GM18868 (cell line): ENCODE measurements at regions not wholly inside any gene's neighbourhood (a gene's known extent, or its start where the extent isn't known, plus 50 kb on each side); places are given as distances from the start of the nearest gene placed in this dataset.

Experiments used
- ATAC-seq: cut with Tn5 transposase; IDR thresholded peaks from one replicate; pipeline ENCODE4 v1.9.1; 2021; ENCODE audit warnings: mild to moderate bottlenecking, moderate library complexity; ENCODE audit not compliant: unreplicated experiment

DNA sequence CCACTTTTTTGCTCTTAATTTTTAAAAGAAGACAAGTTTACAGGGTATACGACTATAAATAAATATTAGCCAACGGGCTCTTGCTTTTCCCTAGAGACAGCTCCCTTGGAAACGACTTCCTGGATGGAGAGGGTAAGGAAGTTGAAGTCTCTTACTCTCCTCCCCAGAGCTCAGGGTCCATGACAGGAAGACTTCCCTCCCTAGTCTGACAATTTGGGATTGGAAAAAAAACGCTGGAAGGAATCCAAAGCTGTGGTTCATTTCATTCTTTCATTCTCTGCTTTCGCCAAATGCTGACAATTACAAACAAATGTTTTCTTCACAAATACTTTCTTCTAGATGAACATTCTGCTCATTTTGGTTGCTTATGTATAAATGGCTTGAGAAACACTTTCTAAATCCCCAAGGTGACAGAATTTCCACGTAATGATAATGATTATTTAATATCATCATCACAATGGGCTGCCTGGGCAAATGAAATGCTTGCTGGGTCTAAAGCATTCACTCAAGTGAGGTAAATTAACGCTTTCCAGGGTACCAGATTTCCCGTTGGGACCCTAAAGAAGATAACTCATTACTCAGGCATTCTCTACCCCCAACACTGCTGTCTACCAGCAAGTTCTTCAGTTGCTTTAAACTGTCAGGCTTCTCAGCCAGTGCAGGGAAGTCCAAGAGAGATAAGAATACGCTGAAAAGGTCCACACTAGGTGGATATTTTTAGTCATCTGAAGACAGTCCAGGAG lies 139.8 kb upstream of the SLC30A5 start:
- ATAC-seq, result no peak

DNA sequence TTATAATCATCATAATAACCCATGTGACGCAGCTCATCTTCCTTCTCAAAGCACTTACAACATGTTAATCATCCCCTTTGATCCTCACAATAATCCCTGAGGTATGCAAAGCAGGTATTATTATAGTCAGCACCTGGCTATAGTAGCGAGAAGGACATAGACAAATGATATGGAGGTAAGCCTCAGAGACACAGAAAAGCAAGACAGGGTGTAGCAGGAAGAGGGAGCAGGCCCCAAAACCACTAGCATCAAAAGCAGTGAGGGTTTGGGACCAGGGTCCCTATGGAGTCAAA lies 139.2 kb upstream of the SLC30A5 start:
- no peak for ATAC-seq

DNA sequence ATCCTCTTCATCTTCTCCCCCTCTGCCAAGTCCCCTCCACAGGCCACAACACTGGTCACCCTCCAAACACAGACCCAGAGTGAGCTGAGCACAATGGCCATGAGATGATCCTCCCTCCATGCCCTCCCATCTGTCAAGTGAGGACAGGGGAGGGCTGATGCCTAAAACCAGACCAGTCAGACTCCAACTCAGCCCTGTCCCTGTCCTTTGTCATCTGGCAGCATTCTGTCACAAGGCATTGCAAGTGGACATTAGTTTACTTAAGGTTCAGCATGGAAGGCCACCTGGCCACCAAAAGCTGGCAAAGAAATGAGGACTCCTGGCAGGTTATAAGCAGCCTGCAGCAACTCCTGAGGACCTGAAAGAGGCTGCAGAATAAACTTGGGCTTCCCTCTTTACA lies 136.2 kb upstream of the SLC30A5 start:
- no peak for ATAC-seq

DNA sequence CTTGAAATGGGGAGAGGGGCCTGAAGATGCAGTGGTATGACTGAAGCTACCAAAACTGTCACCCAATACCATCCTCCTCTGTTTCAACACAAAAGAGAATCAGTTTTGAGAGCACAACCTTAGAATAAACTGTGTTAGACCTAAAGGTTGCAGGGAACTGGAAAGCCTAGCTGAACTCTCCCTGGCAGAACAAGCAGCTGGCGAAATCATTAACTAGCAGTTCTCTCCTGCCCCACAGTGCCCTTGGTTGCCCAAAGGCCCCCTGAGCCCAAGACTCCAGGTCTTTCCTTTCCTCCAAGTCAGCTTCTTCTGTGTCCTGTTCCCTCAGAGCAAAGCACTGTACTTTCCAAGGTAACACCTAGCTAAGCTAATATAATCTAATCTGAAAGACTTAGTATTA lies 135.4 kb upstream of the SLC30A5 start:
- no peak for ATAC-seq

DNA sequence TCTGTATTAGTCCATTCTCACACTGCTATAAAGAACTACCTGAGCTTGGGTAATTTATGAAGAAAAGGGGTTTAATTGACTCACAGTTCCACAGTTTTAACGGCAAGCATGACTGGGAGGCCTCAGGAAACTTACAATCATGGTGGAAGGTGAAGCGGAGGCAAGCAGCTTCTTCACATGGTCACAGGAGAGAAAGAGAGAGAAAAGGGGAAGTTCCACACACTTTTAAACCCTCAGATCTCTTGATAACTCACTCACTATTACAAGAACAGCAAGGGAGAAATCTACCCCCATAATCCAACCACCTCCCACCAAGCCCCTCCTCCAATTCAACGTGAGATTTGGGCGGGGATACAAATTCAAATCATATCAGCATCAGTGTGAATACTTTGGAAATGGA lies 133.4 kb upstream of the SLC30A5 start:
- ATAC-seq, result no peak

DNA sequence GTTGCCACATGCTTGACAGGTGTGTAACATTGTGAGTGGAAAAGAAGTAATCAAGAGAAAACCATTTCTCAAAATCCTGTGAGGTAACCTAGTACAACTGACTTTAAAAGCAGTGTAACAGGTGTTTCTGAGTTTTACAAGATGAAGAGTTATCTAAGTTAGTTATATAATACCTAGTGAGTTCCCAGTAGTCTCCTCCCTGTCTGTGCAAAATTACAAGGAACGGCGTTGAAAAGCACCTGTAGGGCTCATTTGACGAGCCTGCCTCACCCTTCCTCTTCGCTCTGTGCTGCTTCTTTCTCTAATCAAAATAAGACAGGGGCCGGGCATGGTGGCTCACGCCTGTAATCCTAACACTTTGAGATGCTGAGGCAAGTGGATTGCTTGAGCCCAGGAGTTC lies 132.9 kb upstream of the SLC30A5 start:
- ATAC-seq, result no peak

DNA sequence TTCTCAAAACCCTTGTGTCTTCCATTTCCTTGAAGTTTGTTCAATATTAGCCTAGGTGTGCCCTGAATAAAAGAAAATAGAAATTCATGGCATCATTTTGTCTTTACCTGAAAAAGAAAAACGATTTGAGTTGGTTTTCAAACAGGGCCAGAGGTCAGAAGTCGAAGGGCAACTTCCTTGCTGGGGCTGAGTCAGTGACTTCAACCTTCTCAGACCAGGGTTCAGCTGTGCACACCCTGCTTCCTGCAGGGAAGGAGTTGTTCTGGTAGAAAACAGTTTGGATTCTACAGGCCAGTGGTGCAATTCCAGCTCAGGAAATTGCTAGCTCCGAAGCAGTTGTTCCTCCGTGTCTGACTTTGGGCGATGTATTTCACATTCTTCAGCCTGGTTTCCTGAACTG lies 132.1 kb upstream of the SLC30A5 start:
- ATAC-seq, result no peak

DNA sequence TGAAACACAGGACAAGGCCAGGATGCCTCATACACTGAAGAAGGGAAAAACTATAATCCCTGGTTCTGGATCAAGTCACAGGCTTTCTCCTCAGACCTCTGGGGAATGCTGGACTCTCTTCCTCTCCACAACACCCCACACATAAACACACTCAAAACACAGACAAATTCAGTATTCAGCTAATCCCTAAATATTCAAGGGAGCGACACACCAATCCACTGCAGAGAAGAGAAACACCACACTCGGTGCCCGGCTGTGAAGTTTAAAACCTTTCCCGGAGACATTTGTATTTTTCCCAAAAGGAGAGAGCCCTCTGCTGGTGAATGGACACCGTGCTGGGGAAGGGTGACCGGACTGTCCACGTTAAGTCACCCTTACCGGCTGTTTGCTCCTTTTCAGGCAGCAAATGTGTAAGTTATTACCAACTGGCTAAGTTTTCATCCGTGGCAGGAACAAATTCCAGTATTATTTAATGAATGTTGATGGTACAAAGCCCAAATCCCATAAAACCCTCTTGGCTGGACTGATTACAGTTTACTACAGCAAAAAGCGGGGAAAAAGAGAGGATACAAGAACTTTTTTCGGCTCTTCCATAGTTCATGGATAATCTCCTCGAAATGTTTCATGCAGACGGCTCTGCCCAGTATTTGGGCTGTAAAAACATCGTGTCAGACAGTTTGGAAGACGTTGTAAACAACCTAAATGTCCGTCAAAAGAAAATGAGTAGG lies 130.9 kb upstream of the SLC30A5 start:
- ATAC-seq, result no peak

DNA sequence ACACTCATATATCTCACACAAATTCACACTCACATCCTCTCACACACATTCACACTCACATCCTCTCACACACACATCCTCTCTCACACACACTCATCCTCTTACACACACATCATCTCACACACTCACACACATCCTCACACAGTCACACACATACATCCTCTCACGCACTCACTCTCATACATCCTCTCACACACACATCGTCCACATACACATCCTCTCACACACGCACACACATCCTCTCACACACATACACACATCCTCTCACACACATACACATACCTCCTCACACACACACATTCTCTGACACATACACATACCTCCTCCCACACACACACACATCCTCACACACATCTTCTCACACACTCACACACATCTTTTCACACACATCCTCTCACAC lies 129.1 kb upstream of the SLC30A5 start:
- ATAC-seq, result no peak

DNA sequence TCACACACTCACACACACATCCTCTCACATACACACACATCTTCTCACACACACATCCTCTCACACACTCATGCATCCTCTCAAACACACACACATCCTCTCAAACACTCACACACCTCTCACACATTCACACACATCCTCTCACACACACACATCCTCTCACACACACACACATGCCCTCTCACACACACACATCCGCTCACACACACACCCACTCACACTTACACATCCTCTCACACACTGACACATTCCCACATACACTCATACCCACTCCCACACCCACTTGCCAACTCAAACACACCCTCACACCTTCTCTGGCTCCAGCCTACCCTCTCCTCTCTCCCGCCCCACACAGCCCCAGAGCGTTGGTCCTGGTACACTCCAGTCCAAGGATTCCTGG lies 127.9 kb upstream of the SLC30A5 start:
- ATAC-seq, result no peak

DNA sequence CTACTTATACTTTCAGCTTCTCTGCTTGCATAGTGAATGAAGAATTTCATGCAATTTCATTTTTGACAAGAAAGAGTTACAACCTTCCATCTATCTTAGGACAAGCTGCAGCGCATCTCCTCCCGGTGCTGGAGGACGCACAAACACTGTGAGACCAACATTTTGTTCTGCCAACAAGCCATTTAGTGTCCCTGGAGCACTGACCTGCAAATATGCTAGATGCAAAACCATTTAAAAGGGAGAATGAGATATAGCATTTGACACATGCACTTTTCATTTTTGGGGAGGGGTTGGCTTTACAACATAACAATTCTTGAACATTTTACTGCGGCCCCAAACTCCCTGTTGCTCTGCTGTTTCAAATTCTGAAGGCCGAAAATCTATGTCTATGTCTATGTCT lies 127.2 kb upstream of the SLC30A5 start:
- no peak for ATAC-seq

DNA sequence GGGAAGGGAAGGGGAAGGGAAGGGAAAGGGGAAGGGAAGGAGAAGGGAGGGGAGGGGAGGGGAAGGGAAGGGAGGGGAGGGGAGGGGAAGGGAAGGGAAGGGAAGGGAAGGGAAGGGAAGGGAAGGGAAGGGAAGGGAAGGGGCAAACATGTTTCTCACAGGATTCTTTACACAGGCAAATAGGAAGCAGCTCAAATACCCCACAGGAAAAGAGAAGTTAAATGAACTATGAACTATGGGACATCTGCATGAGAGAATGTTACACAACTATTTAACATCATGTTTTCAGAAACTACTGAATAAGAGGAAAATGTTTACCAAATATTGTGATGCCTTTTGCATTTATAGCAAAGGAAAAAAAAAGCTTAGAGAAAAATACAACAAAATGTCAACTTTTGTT lies 125.4 kb upstream of the SLC30A5 start:
- no peak for ATAC-seq

DNA sequence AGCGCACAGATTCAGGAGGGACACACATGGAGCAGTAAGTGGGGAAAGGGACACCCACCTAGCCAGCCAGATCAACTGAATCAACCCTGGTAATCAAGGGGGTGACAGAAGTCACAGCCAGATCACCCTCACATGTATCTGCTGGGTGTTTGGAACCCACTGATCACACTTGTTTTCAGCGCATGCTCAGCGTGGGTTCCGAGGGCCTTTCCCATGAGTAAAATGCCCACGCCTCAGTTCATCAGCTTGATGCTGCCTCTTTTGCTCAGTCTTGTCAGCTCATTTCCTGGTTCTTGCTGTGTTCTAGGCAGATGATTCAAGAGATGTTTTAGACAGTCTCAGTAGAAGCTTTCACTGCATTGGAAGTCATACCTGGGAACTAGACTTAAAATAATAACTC lies 123.2 kb upstream of the SLC30A5 start:
- ATAC-seq, result no peak

DNA sequence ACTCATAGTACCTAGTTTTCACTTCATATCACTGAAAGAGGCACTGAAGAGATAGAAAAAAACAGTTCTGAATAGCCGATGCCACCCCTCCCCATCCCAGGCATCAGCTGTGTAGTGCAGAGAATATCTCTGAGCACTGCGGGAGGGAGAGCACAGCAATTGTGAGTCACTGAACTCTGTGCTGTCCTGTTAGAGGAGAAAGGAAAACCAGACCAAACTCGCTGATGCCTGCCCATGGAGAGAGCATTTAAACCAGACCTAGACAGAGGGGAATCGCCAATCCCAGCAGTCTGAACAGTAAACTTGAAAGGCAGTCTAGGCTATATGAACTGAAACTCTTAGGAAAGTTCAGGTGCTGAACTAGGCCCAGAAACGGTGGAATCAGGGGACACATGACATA lies 120.1 kb upstream of the SLC30A5 start:
- no peak for ATAC-seq

DNA sequence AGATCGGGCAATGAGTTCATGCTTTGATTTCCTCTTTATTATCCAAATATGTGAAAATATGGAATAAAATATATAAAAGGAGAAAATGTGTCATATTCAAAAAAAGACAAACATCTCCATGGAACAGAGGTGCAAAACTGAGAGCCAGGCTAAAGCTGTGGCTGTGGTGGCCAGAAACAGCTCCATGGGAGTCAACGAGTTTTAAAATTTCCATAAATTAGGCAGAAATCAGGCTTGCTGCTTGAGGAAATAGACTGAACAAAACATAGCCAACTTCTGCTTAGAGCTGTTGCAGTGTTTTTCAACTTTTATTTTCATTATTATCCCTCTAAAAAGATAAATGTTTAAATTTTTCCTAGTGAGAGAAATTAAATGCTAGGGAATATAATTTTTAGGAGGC lies 110.8 kb upstream of the SLC30A5 start:
- no peak for ATAC-seq

DNA sequence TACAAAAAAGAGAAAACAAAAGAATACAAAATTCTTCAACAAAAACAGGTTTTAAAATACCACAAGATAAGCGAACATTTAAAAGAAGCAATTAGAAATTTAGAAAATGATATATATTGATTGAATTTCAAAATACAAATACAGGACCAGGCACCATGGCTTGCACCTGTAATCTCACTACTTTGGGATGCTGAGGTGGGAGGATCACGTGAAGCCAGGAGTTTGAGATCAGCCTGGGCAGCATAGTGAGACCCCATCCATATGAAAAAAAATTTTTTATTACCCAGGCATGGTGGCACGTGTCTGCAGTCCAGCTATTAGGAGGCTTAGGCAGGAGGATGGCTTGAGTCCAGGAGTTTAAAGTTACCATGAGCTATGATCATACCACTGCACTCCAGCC lies 109.9 kb upstream of the SLC30A5 start:
- ATAC-seq, result no peak

DNA sequence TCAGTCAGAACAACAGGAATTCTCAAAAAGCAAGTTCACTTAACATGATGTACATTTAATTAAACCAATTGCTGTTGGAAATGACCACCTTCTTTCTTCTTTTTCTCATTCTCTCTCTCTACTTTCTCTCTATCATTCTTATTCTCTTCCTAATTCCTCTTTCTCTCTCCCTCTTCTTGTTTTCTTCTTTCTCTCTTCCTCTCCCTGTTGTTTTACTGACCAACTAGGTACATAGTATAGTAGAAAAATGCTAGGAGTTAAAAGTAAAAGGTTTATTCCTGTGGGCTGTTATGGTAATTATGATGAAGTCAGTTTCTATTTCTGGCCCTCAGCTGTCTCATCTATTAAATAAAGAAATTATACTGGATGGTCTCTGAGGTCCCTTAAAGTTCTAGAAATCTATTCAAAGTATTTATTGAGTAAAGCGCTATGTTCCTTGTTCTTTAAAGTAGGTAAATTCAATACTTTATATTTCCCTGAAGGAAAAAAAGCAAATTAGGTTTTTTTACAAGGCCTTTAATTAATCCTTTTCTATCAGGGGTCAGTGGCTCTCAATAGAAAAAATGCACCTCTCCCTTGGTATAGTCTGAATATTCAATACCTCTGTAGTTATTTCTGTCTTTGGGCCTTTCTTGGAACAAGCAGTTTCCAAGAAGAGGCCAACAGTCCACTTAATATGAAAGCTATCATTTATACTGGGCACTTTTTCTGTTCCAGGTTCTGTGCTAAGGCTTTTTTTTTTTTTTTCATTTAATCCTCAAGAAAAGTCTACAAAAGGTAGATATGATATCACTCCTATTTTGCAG lies 102.3 kb upstream of the SLC30A5 start:
- no peak for ATAC-seq

DNA sequence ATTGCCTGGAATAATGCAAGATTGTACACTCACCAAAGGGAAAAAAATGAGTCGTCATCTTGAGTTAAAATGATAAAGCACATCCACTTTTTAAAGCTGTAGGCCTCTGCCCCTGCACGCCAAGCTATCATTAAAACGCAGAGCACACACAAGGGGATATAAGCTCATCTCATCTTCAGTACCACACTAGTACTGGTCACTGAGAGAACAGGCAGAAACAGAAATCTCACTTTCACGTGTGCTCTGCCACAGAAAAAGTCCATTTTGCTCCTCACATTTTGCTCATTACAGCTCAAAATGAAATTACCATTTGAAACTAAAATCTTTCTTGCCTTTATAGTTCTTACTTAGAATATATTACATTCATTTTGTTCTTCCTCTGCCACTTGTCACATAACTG lies 99.2 kb upstream of the SLC30A5 start:
- no peak for ATAC-seq

DNA sequence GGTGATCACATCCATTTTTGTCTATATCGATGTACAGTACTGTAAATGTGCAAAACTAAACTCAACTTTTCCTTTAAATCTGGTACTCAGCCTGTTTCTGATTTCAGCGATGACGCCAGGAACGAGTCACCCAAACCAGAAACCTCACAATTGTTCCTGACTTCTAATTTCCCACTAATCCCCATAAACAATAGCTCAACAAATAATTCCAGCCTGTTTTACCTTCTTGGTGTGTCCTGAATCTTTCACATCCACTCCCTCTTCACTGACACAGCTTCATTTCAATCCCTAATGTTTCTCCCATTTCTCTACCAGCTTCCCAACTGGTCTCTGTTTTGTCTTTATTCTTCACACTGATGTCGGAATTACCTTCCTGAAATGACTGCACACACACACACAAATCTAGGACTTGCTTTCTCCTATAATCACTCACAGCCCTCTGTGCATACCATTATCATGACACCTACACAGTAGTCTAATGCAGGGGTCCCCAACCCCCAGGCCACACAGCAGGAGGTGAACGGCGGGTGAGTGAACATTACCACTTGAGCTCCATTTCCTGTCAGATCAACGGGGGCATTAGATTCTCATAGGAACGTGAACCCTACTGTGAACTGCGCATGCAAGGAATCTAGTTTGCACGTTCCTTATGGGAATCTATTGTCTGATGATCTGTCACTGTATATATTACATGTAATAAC lies 97.8 kb upstream of the SLC30A5 start:
- ATAC-seq, result no peak

DNA sequence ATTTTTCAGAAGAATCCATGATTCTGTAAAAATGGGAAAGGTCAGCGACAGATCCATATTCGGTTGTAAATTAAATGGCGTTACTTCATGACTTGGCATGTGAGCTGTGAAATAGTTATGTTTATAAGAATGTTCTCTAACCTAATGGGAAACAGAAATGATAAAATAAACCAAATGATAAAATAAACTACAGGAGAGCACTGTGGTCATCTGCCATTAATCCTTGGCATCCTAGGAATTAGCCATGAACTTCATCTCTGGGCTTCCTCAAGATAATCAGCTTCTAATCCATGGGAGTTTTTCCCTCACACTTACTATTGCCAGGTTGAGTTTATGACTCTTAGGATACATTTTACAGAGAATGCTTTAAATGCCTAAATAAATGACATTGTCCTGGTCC lies 94.6 kb upstream of the SLC30A5 start:
- ATAC-seq, result no peak

DNA sequence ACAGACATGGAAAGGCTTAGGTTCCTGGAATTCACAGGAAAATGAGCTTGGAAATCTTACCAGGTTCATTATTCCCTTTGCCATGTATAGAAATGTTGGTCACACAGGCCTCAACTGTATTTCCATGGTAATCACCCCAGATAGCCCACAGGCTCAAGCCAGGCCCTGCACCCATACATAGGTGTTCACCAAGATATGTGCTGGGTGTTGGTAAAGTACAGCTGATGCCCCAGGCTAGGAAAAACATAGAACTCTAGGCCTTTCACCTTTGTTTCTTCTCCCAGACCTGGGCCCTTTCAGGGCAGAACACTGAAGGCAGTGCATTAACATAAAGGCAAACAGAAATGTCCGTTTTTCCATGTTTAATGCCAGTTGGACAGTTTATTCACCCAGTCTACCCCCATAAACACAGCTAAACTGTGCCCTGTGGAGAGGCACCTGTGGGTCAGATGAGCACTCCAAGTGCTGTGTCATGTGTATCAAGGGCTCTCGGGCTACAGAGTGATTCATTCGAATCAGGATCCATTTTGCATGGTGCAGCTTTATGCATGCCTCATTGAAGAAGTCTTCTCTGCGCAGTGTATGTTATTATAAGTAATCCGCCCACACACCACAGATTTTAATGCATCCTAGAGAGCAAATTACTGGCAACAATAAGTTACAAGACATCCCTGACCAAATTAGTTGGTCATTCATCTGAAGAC lies 93.4 kb upstream of the SLC30A5 start:
- ATAC-seq, result no peak
